K562 (cell line): ENCODE measurements at regions not wholly inside any gene's neighbourhood (a gene's known extent, or its start where the extent isn't known, plus 50 kb on each side); places are given as distances from the start of the nearest gene placed in this dataset.

Source experiments
- ATAC-seq: fragments of 200-7000 bp; cut with Tn5 transposase; 3 replicates; pipeline ENCODE4 v1.9.1; 2020; ENCODE audit warnings: moderate library complexity
- BruUV-seq: library from RNA; stranded (reverse); fragments of 400-500 nt; replicated peaks from 2 replicates; lab custom pipeline; 2021; lab: Mats Ljungman, UMichigan
- CTCF ChIA-PET: fragments of 300-600 bp; formaldehyde crosslinking; extraction: SDS; loops from one replicate; lab custom pipeline; 2021; ENCODE audit warnings: low intra/inter-chr PET ratio; lab: Yijun Ruan, JAX
- POLR2A ChIA-PET: fragments of 300-600, 350-650 bp; sonication (Branson Sonifier 250); formaldehyde crosslinking; extraction: SDS; loops from one replicate; lab custom pipeline; 2021; ENCODE audit warnings: antibody characterized with exemption, inconsistent platforms; lab: Yijun Ruan, JAX
- DNase-seq, 4 experiments: peaks; one replicate each; pipeline versions ENCODE4 v3.0.0 to v3.0.0-alpha.2; 2011 to 2018; ENCODE audit warnings: low spot score in 3 of 4, mixed read lengths in 3 of 4; ENCODE audit errors: extremely low read depth in 1 of 4
- FAIRE-seq: peaks from 2 replicates; lab custom pipeline; 2011; peaks lifted over from hg19 to GRCh38; lab: Jason Lieb, UNC
- H2AFZ ChIP-seq: 2 replicates; pipeline ENCODE4 v1.6.0; 2011; ENCODE audit warnings: low read depth, low read length, control low read depth, inconsistent platforms
- H3K27ac ChIP-seq: fragments of 200-600 bp; 3 replicates; pipeline ENCODE4 v1.8.0; 2011; ENCODE audit warnings: low read depth, mild to moderate bottlenecking, control low read depth, inconsistent platforms, low read length, moderate library complexity, mixed read lengths; ENCODE audit errors: extremely low read depth
- H3K27me3 ChIP-seq, 2 experiments: fragments of 300-600 bp in 1 of 2; 2 replicates in 1 of 2; 3 replicates in 1 of 2; pipeline versions ENCODE4 v1.6.0 to v1.8.0; 2011; ENCODE audit warnings: inconsistent platforms in 2 of 2, low read length in 2 of 2, mild to moderate bottlenecking in 1 of 2, mixed read lengths in 1 of 2, moderate library complexity in 1 of 2; ENCODE audit not compliant: control insufficient read depth in 2 of 2, insufficient read depth in 2 of 2
- H3K36me3 ChIP-seq: fragments of 300-600 bp; 3 replicates; pipeline ENCODE4 v1.8.0; 2011; ENCODE audit warnings: mild to moderate bottlenecking, low read length, inconsistent platforms; ENCODE audit not compliant: control insufficient read depth, insufficient read depth
- H3K4me1 ChIP-seq, 2 experiments: fragments of 200-600 bp in 1 of 2; replicated peaks in 1 of 2; 2 replicates in 1 of 2; 3 replicates in 1 of 2; pipeline versions ENCODE4 v1.5.1 to v1.8.0; 2011; ENCODE audit warnings: inconsistent platforms in 2 of 2, low read length in 2 of 2, mild to moderate bottlenecking in 1 of 2, mixed read lengths in 1 of 2, moderate library complexity in 1 of 2; ENCODE audit not compliant: control insufficient read depth in 2 of 2, insufficient read depth in 2 of 2
- H3K4me2 ChIP-seq: 2 replicates; pipeline ENCODE4 v1.6.1; 2011; ENCODE audit warnings: low read length, control low read depth, inconsistent platforms, mixed read lengths; ENCODE audit not compliant: insufficient read depth
- H3K4me3 ChIP-seq: fragments of 200-600 bp; sonication (generic), shearing (Covaris generic); 2 replicates; pipeline ENCODE4 v1.5.1; 2016; ENCODE audit warnings: control low read depth, inconsistent platforms
- H3K79me2 ChIP-seq: fragments of 200-600 bp; 3 replicates; pipeline ENCODE4 v1.8.0; 2011; ENCODE audit warnings: low read length, inconsistent platforms; ENCODE audit not compliant: control insufficient read depth, insufficient read depth
- H3K9ac ChIP-seq, 2 experiments: 2 replicates each; pipeline versions ENCODE4 v1.6.0 to v1.6.1; 2011; ENCODE audit warnings: low read depth in 2 of 2, low read length in 2 of 2, control low read depth in 1 of 2, inconsistent platforms in 1 of 2, mild to moderate bottlenecking in 1 of 2, mixed read lengths in 1 of 2; ENCODE audit not compliant: insufficient read depth in 1 of 2
- H3K9me1 ChIP-seq: one replicate; pipeline ENCODE4 v1.6.0; 2011; ENCODE audit warnings: inconsistent platforms, mild to moderate bottlenecking, low read length, moderate library complexity; ENCODE audit not compliant: control insufficient read depth, insufficient read depth
- H3K9me3 ChIP-seq: replicated peaks from 2 replicates; pipeline ENCODE4 v1.5.1; 2011; ENCODE audit warnings: low read depth, low read length, inconsistent platforms; ENCODE audit not compliant: control insufficient read depth, insufficient read depth
- H4K20me1 ChIP-seq: replicated peaks from 2 replicates; pipeline ENCODE4 v1.6.1; 2011; ENCODE audit warnings: low read length, inconsistent platforms, mixed read lengths; ENCODE audit not compliant: control insufficient read depth, insufficient read depth
- ERF ChIP-seq: fragments of 450-650 bp; formaldehyde crosslinking; IDR thresholded peaks from 2 replicates; pipeline ENCODE4 v1.4.0; 2020; ENCODE audit warnings: mild to moderate bottlenecking, mixed read lengths
- FOXK2 ChIP-seq, 2 experiments: fragments of 450-650 bp; IDR thresholded peaks in 1 of 2; conservative IDR thresholded peaks in 1 of 2; 2 replicates each; pipeline ENCODE4 v1.6.1; 2016; ENCODE audit warnings: low read depth in 2 of 2, mild to moderate bottlenecking in 1 of 2
- RBM17 ChIP-seq: fragments of 200-400 bp; formaldehyde crosslinking; IDR thresholded peaks from 2 replicates; pipeline ENCODE4 v1.6.1; 2017; ENCODE audit warnings: low read depth, mild to moderate bottlenecking, low read length, borderline replicate concordance
- ZNF253 ChIP-seq: fragments of 250-450 bp; sonication (Bioruptor Pico); conservative IDR thresholded peaks from 2 replicates; pipeline ENCODE4 v1.6.1; 2021; ENCODE audit warnings: mild to moderate bottlenecking
- ZNF384 ChIP-seq: IDR thresholded peaks from 2 replicates; pipeline ENCODE4 v1.6.1; 2012; ENCODE audit warnings: low read depth, low read length, improper control_type of control experiment
- ZNF766 ChIP-seq: fragments of 200-800 bp; sonication (Bioruptor generic); conservative IDR thresholded peaks from 2 replicates; pipeline ENCODE4 v1.6.1; 2016; ENCODE audit warnings: missing genetic modification characterization, missing compliant biosample characterization
- WGBS: fragments of 100-300 bp; shearing (Covaris generic); methylation state at CpG from one replicate; pipeline ENCODE4 v1.1.6; 2016; ENCODE audit warnings: low coverage, mixed read lengths; ENCODE audit not compliant: insufficient coverage; ENCODE audit errors: missing lambda C conversion rate; 5-methylcytosine and 5-hydroxymethylcytosine counted together
- in situ Hi-C: fragments of 300-500 bp; cut with MboI; formaldehyde crosslinking; loops from 4 replicates; pipeline ENCODE4 v1.15.0; 2018; ENCODE audit warnings: inconsistent platforms, mixed read lengths
- intact Hi-C: fragments of 100-400 bp; cut with micrococcal nuclease; formaldehyde crosslinking; loops from 2 replicates; pipeline ENCODE4 v1.14.2; 2022
- TF ChIP-seq, protein P1 (sequence below), 3 experiments: IDR thresholded peaks in 2 of 3; conservative IDR thresholded peaks in 1 of 3; 2 replicates each; pipeline ENCODE4 v1.5.1; 2011 to 2012; ENCODE audit warnings: low read length in 3 of 3, mild to moderate bottlenecking in 3 of 3, control low read depth in 2 of 3, improper control_type of control experiment in 1 of 3, inconsistent platforms in 1 of 3, low read depth in 1 of 3, mixed read lengths in 1 of 3, moderate library complexity in 1 of 3; ENCODE audit not compliant: insufficient read depth in 2 of 3

DNA sequence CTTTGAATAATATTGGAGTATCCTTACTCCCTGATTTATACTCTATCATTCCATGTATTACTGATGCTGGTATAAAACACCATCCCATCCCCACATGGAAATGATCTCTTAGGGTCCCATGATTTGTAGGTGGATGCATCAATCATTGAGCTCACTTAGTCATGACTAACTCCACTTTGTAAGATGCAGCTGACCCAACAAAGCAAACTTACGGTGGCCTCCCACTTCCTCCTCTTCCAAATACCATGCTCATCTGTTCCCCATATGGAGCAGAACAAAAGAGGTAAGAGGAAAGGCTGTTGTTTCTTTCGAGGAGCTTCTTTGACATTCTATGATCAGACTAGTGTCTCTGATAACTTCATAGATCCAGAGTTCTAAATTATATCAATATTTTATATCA lies 640.2 kb upstream of the SLC39A10 start:
- H3K9me1 ChIP-seq = no peaks in the 10 kb centered on the region
- no peak overlapping the region for H3K27ac ChIP-seq
- DNase-seq = no peak
- H4K20me1 ChIP-seq = no peaks in the 10 kb centered on the region
- ATAC-seq = no peak
- intact Hi-C loops (no loop called here), in situ Hi-C loops (no loop called here)
- CTCF ChIA-PET = no interaction called here
- H3K79me2 ChIP-seq = no peaks in the 10 kb centered on the region
- H3K4me2 ChIP-seq = no peak overlapping the region
- POLR2A ChIA-PET = interaction anchor here (0.6 kb wide), 1 partner anchor 335 kb away, joined by 3 read pairs; no protein-coding TSS in a partner anchor
- H3K36me3 ChIP-seq = no peaks in the 10 kb centered on the region
- H3K4me3 ChIP-seq = no peak overlapping the region
- 6% methylated on average over 2 of the region's 2 CpGs for WGBS
- H3K9me3 ChIP-seq = no peaks in the 10 kb centered on the region
- H2AFZ ChIP-seq = no peak overlapping the region
- no TSS peak for BruUV-seq
- TF ChIP-seq ZNF253 (CRISPR knock-in tag) (no peak), ERF (CRISPR knock-in tag) (no peak), ZNF384 (no peak), FOXK2 (conservative IDR thresholded peaks at IDR 0.05 in 1 of 2, IDR thresholded peaks at IDR 0.05 in 1 of 2; ENCODE audit: low read depth in 2 of 2) (no peak), ZNF766 (CRISPR knock-in tag) (no peak), RBM17 (no peak)
- TF ChIP-seq, protein P1, sequence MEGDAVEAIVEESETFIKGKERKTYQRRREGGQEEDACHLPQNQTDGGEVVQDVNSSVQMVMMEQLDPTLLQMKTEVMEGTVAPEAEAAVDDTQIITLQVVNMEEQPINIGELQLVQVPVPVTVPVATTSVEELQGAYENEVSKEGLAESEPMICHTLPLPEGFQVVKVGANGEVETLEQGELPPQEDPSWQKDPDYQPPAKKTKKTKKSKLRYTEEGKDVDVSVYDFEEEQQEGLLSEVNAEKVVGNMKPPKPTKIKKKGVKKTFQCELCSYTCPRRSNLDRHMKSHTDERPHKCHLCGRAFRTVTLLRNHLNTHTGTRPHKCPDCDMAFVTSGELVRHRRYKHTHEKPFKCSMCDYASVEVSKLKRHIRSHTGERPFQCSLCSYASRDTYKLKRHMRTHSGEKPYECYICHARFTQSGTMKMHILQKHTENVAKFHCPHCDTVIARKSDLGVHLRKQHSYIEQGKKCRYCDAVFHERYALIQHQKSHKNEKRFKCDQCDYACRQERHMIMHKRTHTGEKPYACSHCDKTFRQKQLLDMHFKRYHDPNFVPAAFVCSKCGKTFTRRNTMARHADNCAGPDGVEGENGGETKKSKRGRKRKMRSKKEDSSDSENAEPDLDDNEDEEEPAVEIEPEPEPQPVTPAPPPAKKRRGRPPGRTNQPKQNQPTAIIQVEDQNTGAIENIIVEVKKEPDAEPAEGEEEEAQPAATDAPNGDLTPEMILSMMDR (IDR thresholded peaks at IDR 0.05 in 2 of 3, conservative IDR thresholded peaks at IDR 0.05 in 1 of 3; ENCODE audit: insufficient read depth in 2 of 3, low read depth in 1 of 3, low read length in 3 of 3) = no peak
- no peak for FAIRE-seq
- no peaks in the 10 kb centered on the region for H3K4me1 ChIP-seq
- no peak overlapping the region for H3K9ac ChIP-seq
- H3K27me3 ChIP-seq = no peaks in the 10 kb centered on the region
